ENCODE measurements at regions not wholly inside any gene's neighbourhood (a gene's known extent, or its start where the extent isn't known, plus 50 kb on each side); places are given as distances from the start of the nearest gene placed in this dataset.
"Not testable (repeated sequence)": the region's sequence is repeated elsewhere in the genome, so short reads cannot be mapped to it uniquely, and the experiment has no call there.

- H3K27me3 Mint-ChIP-seq: no peaks in the 10 kb centered on the region
- TF ChIP-seq CTCF (IDR thresholded peaks at IDR 0.05): no peak
Measured at GRCh38 chr3:8438507-8439079, 63.0 kb upstream of the LMCD1 start.

GRCh38 chr3:8440142-8440541 lies 61.5 kb upstream of the LMCD1 start:
- peak in 1 of 14 experiments; percentile 10 for DNase-seq
- H3K36me3 ChIP-seq (ENCODE audit: insufficient read depth, low read length); H3K27me3 ChIP-seq (ENCODE audit: control insufficient read depth in 1 of 2, insufficient read depth in 2 of 2, low read length in 2 of 2); H3K9me3 Mint-ChIP-seq; H3K27me3 Mint-ChIP-seq; H3K9me3 ChIP-seq (ENCODE audit: control insufficient read depth in 1 of 2, insufficient read depth in 1 of 2, low read length in 2 of 2); H3K4me3 Mint-ChIP-seq; POLR2A ChIA-PET; CTCF ChIA-PET; H3K4me1 ChIP-seq (ENCODE audit: insufficient read depth, low read length); H3K36me3 Mint-ChIP-seq (ENCODE audit: low read depth); H3K27ac Mint-ChIP-seq; H3K27ac ChIP-seq (ENCODE audit: low read depth in 1 of 2, low read length in 2 of 2); ATAC-seq (ENCODE audit: poor library complexity); H3K4me1 Mint-ChIP-seq (ENCODE audit: low read depth); H3K4me3 ChIP-seq (ENCODE audit: low read length): not testable (repeated sequence)
- intact Hi-C loops (cut with DNase I, micrococcal nuclease): loop anchor here in 1 of 2 experiments (10.0 kb wide), 1 partner anchor 185 kb away; no protein-coding TSS in a partner anchor

More at GRCh38 chr3:8438507-8439079, 63.0 kb upstream of the LMCD1 start:
- intact Hi-C loops (cut with DNase I, micrococcal nuclease): no loop called here
- Mint-ChIP-seq H3K36me3 (ENCODE audit: low read depth) (no peaks in the 10 kb centered on the region), H3K4me1 (ENCODE audit: low read depth) (no peaks in the 10 kb centered on the region), H3K4me3 (no peak overlapping the region), H3K27ac (no peak overlapping the region), H3K9me3 (peaks cover 2% of the 10 kb centered on the region)
- Histone ChIP-seq H3K4me1 (ENCODE audit: insufficient read depth, low read length) (no peaks in the 10 kb centered on the region), H3K4me3 (ENCODE audit: low read length) (no peak overlapping the region), H3K27ac (ENCODE audit: low read depth in 1 of 2, low read length in 2 of 2) (no peak overlapping the region), H3K36me3 (ENCODE audit: insufficient read depth, low read length) (no peaks in the 10 kb centered on the region), H3K9me3 (ENCODE audit: control insufficient read depth in 1 of 2, insufficient read depth in 1 of 2, low read length in 2 of 2) (no peaks in the 10 kb centered on the region), H3K27me3 (ENCODE audit: control insufficient read depth in 1 of 2, insufficient read depth in 2 of 2, low read length in 2 of 2) (no peaks in the 10 kb centered on the region)
- ATAC-seq (ENCODE audit: poor library complexity) (no peak), DNase-seq (no peak)
- CTCF ChIA-PET: no interaction called here
- POLR2A ChIA-PET: no interaction called here

GRCh38 chr3:8441969-8442559 lies 59.6 kb upstream of the LMCD1 start:
- H3K27ac Mint-ChIP-seq: no peak overlapping the region
- ChIA-PET CTCF (no interaction called here), POLR2A (no interaction called here)
- H3K4me3 Mint-ChIP-seq: no peak overlapping the region
- ATAC-seq (ENCODE audit: poor library complexity): no peak
- Histone ChIP-seq H3K27ac (ENCODE audit: low read depth in 1 of 2, low read length in 2 of 2) (no peak overlapping the region), H3K27me3 (ENCODE audit: control insufficient read depth in 1 of 2, insufficient read depth in 2 of 2, low read length in 2 of 2) (peaks cover 0 to 14% of the 10 kb centered on the region in 2 experiments), H3K9me3 (ENCODE audit: control insufficient read depth in 1 of 2, insufficient read depth in 1 of 2, low read length in 2 of 2) (no peaks in the 10 kb centered on the region), H3K4me1 (ENCODE audit: insufficient read depth, low read length) (no peaks in the 10 kb centered on the region), H3K4me3 (ENCODE audit: low read length) (no peak overlapping the region), H3K36me3 (ENCODE audit: insufficient read depth, low read length) (no peaks in the 10 kb centered on the region)
- no peaks in the 10 kb centered on the region for H3K36me3 Mint-ChIP-seq (ENCODE audit: low read depth)
- H3K4me1 Mint-ChIP-seq (ENCODE audit: low read depth): no peaks in the 10 kb centered on the region
- DNase-seq: no peak
- H3K9me3 Mint-ChIP-seq: peaks cover 2% of the 10 kb centered on the region
- TF ChIP-seq CTCF (IDR thresholded peaks at IDR 0.05): peak; percentile 9
- H3K27me3 Mint-ChIP-seq: peaks cover 10% of the 10 kb centered on the region
- intact Hi-C loops (cut with DNase I, micrococcal nuclease): loop anchor here in 1 of 2 experiments (10.0 kb wide), 1 partner anchor 183 kb away; no protein-coding TSS in a partner anchor

All from CD4-positive, alpha-beta T cell (primary cell).